Body of pancreas (tissue), 4 donors: ENCODE measurements at regions not wholly inside any gene's neighbourhood (a gene's known extent, or its start where the extent isn't known, plus 50 kb on each side); places are given as distances from the start of the nearest gene placed in this dataset.

ENCODE experiments used
- POLR2A ChIP-seq, 3 donors: fragments of 450-650 bp; IDR thresholded peaks; one replicate each; pipeline ENCODE4 v1.6.1; 2016; ENCODE audit warnings: antibody characterized with exemption in 3 of 3, mild to moderate bottlenecking in 2 of 3
- TF ChIP-seq, protein P1 (sequence below), 7 experiments: fragments of 450-650 bp in 4 of 7; fragments of 200-600 bp in 3 of 7; sonication (generic) in 3 of 7; IDR thresholded peaks; one replicate each; pipeline ENCODE4 v1.5.1; 2016 to 2019; ENCODE audit warnings: antibody characterized with exemption in 7 of 7

GRCh38 chr4:189786447-189786846 lies 154.2 kb upstream of the FRG1 start:
- TF ChIP-seq POLR2A (IDR thresholded peaks at IDR 0.05), result no peak
- TF ChIP-seq, protein P1, sequence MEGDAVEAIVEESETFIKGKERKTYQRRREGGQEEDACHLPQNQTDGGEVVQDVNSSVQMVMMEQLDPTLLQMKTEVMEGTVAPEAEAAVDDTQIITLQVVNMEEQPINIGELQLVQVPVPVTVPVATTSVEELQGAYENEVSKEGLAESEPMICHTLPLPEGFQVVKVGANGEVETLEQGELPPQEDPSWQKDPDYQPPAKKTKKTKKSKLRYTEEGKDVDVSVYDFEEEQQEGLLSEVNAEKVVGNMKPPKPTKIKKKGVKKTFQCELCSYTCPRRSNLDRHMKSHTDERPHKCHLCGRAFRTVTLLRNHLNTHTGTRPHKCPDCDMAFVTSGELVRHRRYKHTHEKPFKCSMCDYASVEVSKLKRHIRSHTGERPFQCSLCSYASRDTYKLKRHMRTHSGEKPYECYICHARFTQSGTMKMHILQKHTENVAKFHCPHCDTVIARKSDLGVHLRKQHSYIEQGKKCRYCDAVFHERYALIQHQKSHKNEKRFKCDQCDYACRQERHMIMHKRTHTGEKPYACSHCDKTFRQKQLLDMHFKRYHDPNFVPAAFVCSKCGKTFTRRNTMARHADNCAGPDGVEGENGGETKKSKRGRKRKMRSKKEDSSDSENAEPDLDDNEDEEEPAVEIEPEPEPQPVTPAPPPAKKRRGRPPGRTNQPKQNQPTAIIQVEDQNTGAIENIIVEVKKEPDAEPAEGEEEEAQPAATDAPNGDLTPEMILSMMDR (IDR thresholded peaks at IDR 0.05), result no peak
